Activated B cell treated with CpG ODN at 0.5 μM for 24 hours (primary cell): ENCODE measurements at regions not wholly inside any gene's neighbourhood (a gene's known extent, or its start where the extent isn't known, plus 50 kb on each side); places are given as distances from the start of the nearest gene placed in this dataset.

Experiments used
- ATAC-seq: fragments of 200-7000 bp; cut with Tn5 transposase; one replicate; pipeline ENCODE4 v1.10.0; 2021; ENCODE audit warnings: low read depth, mild to moderate bottlenecking, moderate library complexity
- CTCF ChIA-PET: fragments of 350-600 bp; sonication (Branson Sonifier 250); formaldehyde crosslinking; loops from one replicate; lab custom pipeline; 2021; ENCODE audit warnings: antibody characterized with exemption; lab: Charles Lee
- POLR2A ChIA-PET: fragments of 350-600 bp; sonication (Branson Sonifier 250); formaldehyde crosslinking; loops from one replicate; lab custom pipeline; 2021; ENCODE audit warnings: antibody characterized with exemption; lab: Charles Lee
- DNase-seq: peaks from one replicate; pipeline ENCODE4 v3.0.0; 2022
- H3K27ac Mint-ChIP-seq: one replicate; pipeline ENCODE4 v1.8.0; 2020; ENCODE audit warnings: mixed read lengths
- H3K27me3 Mint-ChIP-seq: one replicate; pipeline ENCODE4 v1.8.0; 2021; ENCODE audit warnings: mixed read lengths
- H3K36me3 Mint-ChIP-seq: one replicate; pipeline ENCODE4 v1.8.0; 2021; ENCODE audit warnings: low read depth, mixed read lengths
- H3K4me1 Mint-ChIP-seq: one replicate; pipeline ENCODE4 v1.8.0; 2021; ENCODE audit warnings: mixed read lengths
- H3K4me3 Mint-ChIP-seq: one replicate; pipeline ENCODE4 v1.8.0; 2020; ENCODE audit warnings: mild to moderate bottlenecking, mixed read lengths
- H3K9me3 Mint-ChIP-seq: one replicate; pipeline ENCODE4 v1.8.0; 2020; ENCODE audit warnings: mixed read lengths
- CTCF ChIP-seq: fragments of 200-600 bp; IDR thresholded peaks from one replicate; pipeline ENCODE4 v1.8.0; 2022; ENCODE audit warnings: antibody characterized with exemption, mild to moderate bottlenecking
- intact Hi-C: fragments of 100-400 bp; cut with micrococcal nuclease; formaldehyde crosslinking; loops from one replicate; pipeline ENCODE4 v1.15.1; 2024

GRCh38 chr10:24041034-24041433 lies 167.9 kb upstream of the KIAA1217 start:
- H3K27ac Mint-ChIP-seq: no peak overlapping the region
- ChIA-PET POLR2A (no interaction called here), CTCF (no interaction called here)
- H3K36me3 Mint-ChIP-seq: no peaks in the 10 kb centered on the region
- no peak for TF ChIP-seq CTCF
- no peaks in the 10 kb centered on the region for H3K4me1 Mint-ChIP-seq
- ATAC-seq: no peak
- DNase-seq: no peak
- H3K9me3 Mint-ChIP-seq: no peaks in the 10 kb centered on the region
- no peak overlapping the region for H3K4me3 Mint-ChIP-seq
- intact Hi-C loops: no loop called here
- no peaks in the 10 kb centered on the region for H3K27me3 Mint-ChIP-seq

- no peaks in the 10 kb centered on the region for H3K36me3 Mint-ChIP-seq
Measured at GRCh38 chr10:24041834-24042233, 167.1 kb upstream of the KIAA1217 start.

GRCh38 chr10:24042884-24043283 lies 166.1 kb upstream of the KIAA1217 start:
- Mint-ChIP-seq H3K4me3 (no peak overlapping the region), H3K27me3 (no peaks in the 10 kb centered on the region), H3K36me3 (no peaks in the 10 kb centered on the region), H3K4me1 (no peaks in the 10 kb centered on the region), H3K27ac (no peak overlapping the region), H3K9me3 (no peaks in the 10 kb centered on the region)
- no peak for ATAC-seq
- CTCF ChIA-PET: no interaction called here
- no peak for TF ChIP-seq CTCF
- intact Hi-C loops: no loop called here
- POLR2A ChIA-PET: no interaction called here
- DNase-seq: no peak

More at GRCh38 chr10:24041834-24042233, 167.1 kb upstream of the KIAA1217 start:
- H3K4me3 Mint-ChIP-seq: no peak overlapping the region
- CTCF ChIA-PET: no interaction called here
- intact Hi-C loops: no loop called here
- TF ChIP-seq CTCF: no peak
- ATAC-seq (no peak), DNase-seq (no peak)
- H3K27ac Mint-ChIP-seq: no peak overlapping the region
- POLR2A ChIA-PET: no interaction called here
- no peaks in the 10 kb centered on the region for H3K27me3 Mint-ChIP-seq
- H3K4me1 Mint-ChIP-seq: no peaks in the 10 kb centered on the region
- H3K9me3 Mint-ChIP-seq: no peaks in the 10 kb centered on the region

- DNase-seq (no peak), ATAC-seq (no peak)
- ChIA-PET CTCF (no interaction called here), POLR2A (no interaction called here)
- H3K9me3 Mint-ChIP-seq: peaks cover 8% of the 10 kb centered on the region
- intact Hi-C loops: no loop called here
- H3K4me3 Mint-ChIP-seq: no peak overlapping the region
- no peak overlapping the region for H3K27ac Mint-ChIP-seq
- TF ChIP-seq CTCF: no peak
- H3K36me3 Mint-ChIP-seq: no peaks in the 10 kb centered on the region
- H3K27me3 Mint-ChIP-seq: no peaks in the 10 kb centered on the region
- H3K4me1 Mint-ChIP-seq: no peaks in the 10 kb centered on the region
Measured at GRCh38 chr10:24046060-24046459, 162.9 kb upstream of the KIAA1217 start.

- Mint-ChIP-seq H3K4me3 (no peak overlapping the region), H3K4me1 (no peaks in the 10 kb centered on the region), H3K27me3 (no peaks in the 10 kb centered on the region), H3K27ac (no peak overlapping the region), H3K9me3 (peaks cover 15% of the 10 kb centered on the region), H3K36me3 (no peaks in the 10 kb centered on the region)
- no peak for DNase-seq
- ATAC-seq: no peak
- ChIA-PET CTCF (no interaction called here), POLR2A (no interaction called here)
- no peak for TF ChIP-seq CTCF
- intact Hi-C loops: no loop called here
Measured at GRCh38 chr10:24047176-24047575, 161.8 kb upstream of the KIAA1217 start.
